ENCODE measurements at regions not wholly inside any gene's neighbourhood (a gene's known extent, or its start where the extent isn't known, plus 50 kb on each side); places are given as distances from the start of the nearest gene placed in this dataset.
"Not testable (repeated sequence)": the region's sequence is repeated elsewhere in the genome, so short reads cannot be mapped to it uniquely, and the experiment has no call there.

- H3K4me1 ChIP-seq (replicated peaks in 1 of 2) = peaks cover 0 to 4% of the 10 kb centered on the region in 2 donors
- no peak overlapping the region for H3K4me3 ChIP-seq
- WGBS, 10 experiments = 14 to 73% (median 57%) methylated on average over 1 to 2 of the region's 2 CpGs; no CpG with 5 or more reads in 5 of the 10 experiments
- H3K27ac ChIP-seq = no peak overlapping the region
- in situ Hi-C loops (cut with MboI; ENCODE audit: low pct_unique_long_range_greater_than_20kb in 2 of 9, low sequenced_read_pairs in 9 of 9, unreplicated experiment in 9 of 9) = loop anchor here in 2 of 9 experiments (25.0 kb wide), 1 partner anchor 1270 kb away; no protein-coding TSS in a partner anchor
- no peak for ATAC-seq (replicated peaks in 6 of 8)
These were observed 227.4 kb downstream of the INSC start for GRCh38 chr11:15342163-15342562.

DNA sequence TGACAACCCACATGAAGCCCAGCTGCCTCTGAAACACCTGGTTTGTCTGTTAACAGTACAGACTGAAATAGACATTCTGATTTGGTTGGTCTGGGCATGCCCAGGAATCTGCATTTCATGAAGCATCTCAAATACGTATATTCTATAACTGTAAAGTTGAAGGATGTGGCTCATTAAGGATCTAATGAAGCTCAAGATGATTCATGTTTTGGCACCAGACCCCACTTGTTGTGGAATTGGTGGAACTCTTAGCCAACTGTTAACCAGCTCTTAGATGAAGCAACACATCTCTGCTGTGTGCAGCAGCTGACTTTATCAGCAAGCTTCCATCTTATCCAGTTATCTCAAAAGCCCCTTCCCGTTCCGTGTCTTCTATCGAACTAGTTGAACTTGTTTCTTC, 232.2 kb downstream of the INSC start:
- Histone ChIP-seq H3K4me1 (replicated peaks in 1 of 2) (peaks cover 0 to 4% of the 10 kb centered on the region in 2 donors), H3K4me3 (no peak overlapping the region), H3K27ac (no peak overlapping the region)
- in situ Hi-C loops (cut with MboI; ENCODE audit: low pct_unique_long_range_greater_than_20kb in 2 of 9, low sequenced_read_pairs in 9 of 9, unreplicated experiment in 9 of 9) = loop anchor here in 2 of 9 experiments (25.0 kb wide), 1 partner anchor 1265 kb away; no protein-coding TSS in a partner anchor
- 0 to 100% (median 58%) methylated on average over 1 to 4 of the region's 4 CpGs; no CpG with 5 or more reads in 2 of the 10 experiments for WGBS, 10 experiments
- no peak for ATAC-seq (replicated peaks in 6 of 8)

GRCh38 chr11:15347969-15348734, 233.4 kb downstream of the INSC start:
- Histone ChIP-seq H3K27ac (no peak overlapping the region), H3K4me1 (replicated peaks in 1 of 2) (peaks cover 0 to 4% of the 10 kb centered on the region in 2 donors), H3K4me3 (no peak overlapping the region)
- in situ Hi-C loops (cut with MboI; ENCODE audit: low pct_unique_long_range_greater_than_20kb in 2 of 9, low sequenced_read_pairs in 9 of 9, unreplicated experiment in 9 of 9) = loop anchor here in 2 of 9 experiments (25.0 kb wide), 1 partner anchor 1264 kb away; no protein-coding TSS in a partner anchor
- WGBS, 10 experiments = 0 to 100% (median 86%) methylated on average over 1 to 2 of the region's 2 CpGs; no CpG with 5 or more reads in 5 of the 10 experiments
- no peak for ATAC-seq (replicated peaks in 6 of 8)

- Histone ChIP-seq H3K4me1 (replicated peaks in 1 of 2) (no peaks in the 10 kb centered on the region), H3K27ac (no peak overlapping the region), H3K4me3 (no peak overlapping the region)
- WGBS, 10 experiments = 0 to 100% (median 45%) methylated on average over 1 of the region's 1 CpG; no CpG with 5 or more reads in 2 of the 10 experiments
- ATAC-seq (replicated peaks in 6 of 8) = no peak
- in situ Hi-C loops (cut with MboI; ENCODE audit: low pct_unique_long_range_greater_than_20kb in 2 of 9, low sequenced_read_pairs in 9 of 9, unreplicated experiment in 9 of 9) = loop anchor here in 2 of 9 experiments (25.0 kb wide), 1 partner anchor 1263 kb away; no protein-coding TSS in a partner anchor
These were observed 234.7 kb downstream of the INSC start for GRCh38 chr11:15349413-15349812.

DNA sequence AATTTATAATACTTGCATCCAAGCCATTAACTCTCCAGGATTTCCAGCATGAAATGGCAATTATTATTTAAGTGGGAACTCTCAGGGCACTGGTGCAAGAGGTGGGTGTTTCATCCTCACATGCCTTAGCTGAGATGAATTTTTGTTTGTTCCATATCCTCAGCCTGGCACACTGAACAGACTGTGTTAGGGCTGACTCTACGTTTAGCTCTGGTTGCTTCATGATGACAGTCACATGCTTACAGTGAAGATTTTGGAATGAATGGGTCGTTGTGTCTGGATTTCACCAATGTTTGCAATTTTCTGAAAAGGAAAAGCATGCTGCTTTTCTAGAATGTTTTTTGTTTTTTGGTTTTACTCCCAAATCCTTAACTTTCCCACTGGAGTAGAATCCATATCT, 246.6 kb downstream of the INSC start:
- 0 to 100% (median 88%) methylated on average over 1 to 2 of the region's 2 CpGs; no CpG with 5 or more reads in 4 of the 10 experiments for whole genome bisulfite sequencing, 10 experiments
- in situ Hi-C loops (cut with MboI; ENCODE audit: low pct_unique_long_range_greater_than_20kb in 2 of 9, low sequenced_read_pairs in 9 of 9, unreplicated experiment in 9 of 9) = loop anchor here in 1 of 9 experiments (25.0 kb wide), 1 partner anchor 101 kb away; no protein-coding TSS in a partner anchor
- Histone ChIP-seq H3K4me3 (no peak overlapping the region), H3K27ac (no peak overlapping the region), H3K4me1 (replicated peaks in 1 of 2) (peaks cover 0 to 4% of the 10 kb centered on the region in 2 donors)
- ATAC-seq (replicated peaks in 6 of 8) = no peak

GRCh38 chr11:15365286-15365685, 250.6 kb downstream of the INSC start:
- ATAC-seq (replicated peaks in 6 of 8); H3K4me3 ChIP-seq; H3K27ac ChIP-seq: not testable (repeated sequence)
- peaks cover 14 to 31% of the 10 kb centered on the region in 2 donors for H3K4me1 ChIP-seq (replicated peaks in 1 of 2)
- WGBS, 10 experiments = 0 to 100% (median 96%) methylated on average over 1 to 5 of the region's 5 CpGs; no CpG with 5 or more reads in 5 of the 10 experiments
- in situ Hi-C loops (cut with MboI; ENCODE audit: low pct_unique_long_range_greater_than_20kb in 2 of 9, low sequenced_read_pairs in 9 of 9, unreplicated experiment in 9 of 9) = loop anchor here in 1 of 9 experiments (25.0 kb wide), 1 partner anchor 97 kb away; no protein-coding TSS in a partner anchor

- in situ Hi-C loops (cut with MboI; ENCODE audit: low pct_unique_long_range_greater_than_20kb in 2 of 9, low sequenced_read_pairs in 9 of 9, unreplicated experiment in 9 of 9) = loop anchor here in 1 of 9 experiments (25.0 kb wide), 1 partner anchor 95 kb away; no protein-coding TSS in a partner anchor
- 3 to 25% (median 6%) methylated on average over 2 to 6 of the region's 6 CpGs for WGBS, 10 experiments
- H3K4me3 ChIP-seq = no peak overlapping the region
- H3K4me1 ChIP-seq (replicated peaks in 1 of 2) = peaks cover 15 to 42% of the 10 kb centered on the region in 2 donors
- no peak for ATAC-seq (replicated peaks in 6 of 8)
- H3K27ac ChIP-seq = no peak overlapping the region
These were observed 253.0 kb downstream of the INSC start for GRCh38 chr11:15367695-15368094.

GRCh38 chr11:15370495-15371147, 255.9 kb downstream of the INSC start:
- H3K4me3 ChIP-seq = no peak overlapping the region

GRCh38 chr11:15371533-15371932, 256.8 kb downstream of the INSC start:
- Histone ChIP-seq H3K4me1 (replicated peaks in 1 of 2) (peaks cover 12 to 42% of the 10 kb centered on the region in 2 donors), H3K27ac (no peak overlapping the region), H3K4me3 (no peak overlapping the region)
- no peak for ATAC-seq (replicated peaks in 6 of 8)
- WGBS, 10 experiments = 0 to 100% (median 40%) methylated on average over 1 of the region's 1 CpG; no CpG with 5 or more reads in 6 of the 10 experiments
- in situ Hi-C loops (cut with MboI; ENCODE audit: low pct_unique_long_range_greater_than_20kb in 2 of 9, low sequenced_read_pairs in 9 of 9, unreplicated experiment in 9 of 9) = loop anchor here in 1 of 9 experiments (25.0 kb wide), 1 partner anchor 91 kb away; no protein-coding TSS in a partner anchor

More at GRCh38 chr11:15370495-15371147, 255.9 kb downstream of the INSC start:
- H3K4me1 ChIP-seq (replicated peaks in 1 of 2) = peaks cover 12 to 42% of the 10 kb centered on the region in 2 donors
- WGBS, 10 experiments = 7 to 74% (median 45%) methylated on average over 2 to 5 of the region's 5 CpGs
- in situ Hi-C loops (cut with MboI; ENCODE audit: low pct_unique_long_range_greater_than_20kb in 2 of 9, low sequenced_read_pairs in 9 of 9, unreplicated experiment in 9 of 9) = loop anchor here in 1 of 9 experiments (25.0 kb wide), 1 partner anchor 92 kb away; no protein-coding TSS in a partner anchor
- H3K27ac ChIP-seq = no peak overlapping the region
- ATAC-seq (replicated peaks in 6 of 8) = peak in 5 of 8 experiments; percentile 93 to 95 (median 94)

DNA sequence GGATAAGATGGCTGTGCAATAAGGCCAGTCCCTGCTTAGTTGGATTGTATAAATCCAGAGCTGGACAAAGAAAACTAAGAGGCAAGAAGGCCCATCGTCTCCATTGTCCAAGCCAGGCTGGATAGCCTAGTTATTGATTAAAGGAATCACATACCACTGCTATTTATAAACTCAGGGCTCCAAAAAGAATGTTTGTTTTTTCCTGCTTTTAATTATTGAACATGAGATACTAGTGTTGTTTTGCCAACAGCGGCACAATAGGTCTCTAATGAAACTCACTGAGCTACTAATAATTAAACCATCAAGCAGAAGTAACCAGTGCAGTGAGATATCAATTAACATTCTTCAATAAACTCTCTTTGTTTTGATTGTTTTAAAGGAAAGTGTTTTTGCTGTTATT, 259.7 kb downstream of the INSC start:
- in situ Hi-C loops (cut with MboI; ENCODE audit: low pct_unique_long_range_greater_than_20kb in 2 of 9, low sequenced_read_pairs in 9 of 9, unreplicated experiment in 9 of 9) = loop anchor here in 1 of 9 experiments (25.0 kb wide), 1 partner anchor 88 kb away; no protein-coding TSS in a partner anchor
- no peak for ATAC-seq (replicated peaks in 6 of 8)
- WGBS, 10 experiments = 0 to 100% (median 46%) methylated on average over 1 to 2 of the region's 2 CpGs
- H3K4me1 ChIP-seq (replicated peaks in 1 of 2) = peaks cover 8 to 20% of the 10 kb centered on the region in 2 donors
- no peak overlapping the region for H3K27ac ChIP-seq
- no peak overlapping the region for H3K4me3 ChIP-seq

- in situ Hi-C loops (cut with MboI; ENCODE audit: low pct_unique_long_range_greater_than_20kb in 2 of 9, low sequenced_read_pairs in 9 of 9, unreplicated experiment in 9 of 9) = no loop called here
- Histone ChIP-seq H3K4me3 (no peak overlapping the region), H3K4me1 (replicated peaks in 1 of 2) (no peaks in the 10 kb centered on the region), H3K27ac (no peak overlapping the region)
- ATAC-seq (replicated peaks in 6 of 8) = no peak
- 0 to 100% (median 50%) methylated on average over 1 to 2 of the region's 2 CpGs; no CpG with 5 or more reads in 4 of the 10 experiments for WGBS, 10 experiments
These were observed 264.2 kb downstream of the INSC start for GRCh38 chr11:15378941-15379340.

GRCh38 chr11:15379483-15379882, 264.8 kb downstream of the INSC start:
- no peak for ATAC-seq (replicated peaks in 6 of 8)
- in situ Hi-C loops (cut with MboI; ENCODE audit: low pct_unique_long_range_greater_than_20kb in 2 of 9, low sequenced_read_pairs in 9 of 9, unreplicated experiment in 9 of 9) = no loop called here
- WGBS, 10 experiments = 43 to 100% (median 100%) methylated on average over 1 to 3 of the region's 4 CpGs; no CpG with 5 or more reads in 3 of the 10 experiments
- no peak overlapping the region for H3K27ac ChIP-seq
- no peak overlapping the region for H3K4me3 ChIP-seq
- no peaks in the 10 kb centered on the region for H3K4me1 ChIP-seq (replicated peaks in 1 of 2)
